ENCODE measurements at regions not wholly inside any gene's neighbourhood (a gene's known extent, or its start where the extent isn't known, plus 50 kb on each side); places are given as distances from the start of the nearest gene placed in this dataset.

DNA sequence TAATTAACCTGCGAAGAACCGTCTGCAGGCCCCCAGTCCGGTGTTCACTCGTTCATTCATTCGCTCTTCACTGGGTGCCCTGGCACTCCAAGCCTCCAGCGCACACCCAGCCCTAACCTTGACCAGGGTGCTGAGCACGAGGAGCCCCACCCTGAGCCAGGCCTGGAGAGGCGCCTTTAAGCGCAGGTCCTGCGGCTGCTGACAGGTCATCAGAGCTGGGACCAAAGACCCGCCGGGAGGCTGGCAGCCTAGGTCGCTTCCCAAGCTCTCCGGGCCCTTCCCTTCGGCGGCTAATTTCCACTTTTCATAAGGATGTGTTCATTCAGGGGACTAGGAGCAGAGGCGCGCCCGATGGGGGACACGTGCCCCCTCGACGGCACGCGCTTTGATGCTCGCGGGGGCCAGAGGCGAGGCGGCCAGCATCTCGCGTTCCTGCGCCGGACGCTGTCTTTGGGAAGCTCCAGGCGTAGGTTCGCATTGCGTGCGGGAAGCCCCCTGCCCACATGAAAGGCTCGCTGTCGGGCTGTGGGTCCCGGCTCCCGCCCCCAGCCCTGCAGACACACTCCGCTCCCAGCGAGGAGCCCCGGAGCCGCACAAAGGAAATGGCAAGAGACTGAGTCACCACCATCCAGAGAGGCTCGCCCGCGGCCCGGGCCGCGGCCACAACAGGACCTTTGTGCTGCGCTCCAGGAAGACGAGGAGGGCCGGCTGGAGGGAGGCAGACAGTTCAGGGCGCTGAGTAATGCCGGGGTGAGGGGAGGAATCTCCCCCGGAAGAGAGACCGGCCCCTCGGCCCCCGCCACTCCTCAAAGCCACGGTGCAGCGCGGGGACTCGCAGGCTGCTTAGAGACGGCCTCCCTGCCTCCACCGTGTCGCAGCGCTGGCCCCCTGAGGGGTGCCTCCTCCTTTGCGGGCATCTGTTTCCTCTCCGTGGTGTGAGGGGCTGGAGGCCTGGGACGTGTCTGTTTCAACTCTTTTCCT lies 266.4 kb upstream of the HES1 start:
- TF ChIP-seq REST (IDR thresholded peaks at IDR 0.05; ENCODE audit: borderline replicate concordance) (no peak), CTCF (IDR thresholded peaks at IDR 0.05; ENCODE audit: poor library complexity, severe bottlenecking) (no peak), SMC3 (conservative IDR thresholded peaks at IDR 0.05; ENCODE audit: poor library complexity) (no peak), EZH2 (IDR thresholded peaks at IDR 0.05; ENCODE audit: borderline replicate concordance, insufficient read depth, low read length, poor library complexity, severe bottlenecking) (no peak), POLR2AphosphoS5 (IDR thresholded peaks at IDR 0.05) (no peak), EP300 (conservative IDR thresholded peaks at IDR 0.05; ENCODE audit: poor library complexity, severe bottlenecking) (no peak), RAD21 (conservative IDR thresholded peaks at IDR 0.05) (no peak), TAF1 (IDR thresholded peaks at IDR 0.05; ENCODE audit: low read depth) (no peak), MXI1 (conservative IDR thresholded peaks at IDR 0.05; ENCODE audit: poor library complexity, severe bottlenecking) (no peak)

Measured in neural cell (in vitro differentiated cells).